SIG-M5 treated with dmso at 0.1 percent for 504 hours (cell line): ENCODE measurements at regions not wholly inside any gene's neighbourhood (a gene's known extent, or its start where the extent isn't known, plus 50 kb on each side); places are given as distances from the start of the nearest gene placed in this dataset.
A peak's percentile ranks its signal among the peaks of the same experiment; 100 is the strongest.

Experiments
- DNase-seq: peaks from one replicate; lab custom pipeline; 2025; ENCODE audit not compliant: unreplicated experiment; lab: John Stamatoyannopoulos, UW

- no peak for DNase-seq
These were observed 59.7 kb upstream of the DAPK1 start for GRCh38 chr9:87437966-87438365.

GRCh38 chr9:87441251-87441650 lies 56.4 kb upstream of the DAPK1 start:
- no peak for DNase-seq

GRCh38 chr9:87442451-87442850 lies 55.2 kb upstream of the DAPK1 start:
- no peak for DNase-seq

- no peak for DNase-seq
These were observed 54.7 kb upstream of the DAPK1 start for GRCh38 chr9:87443006-87443405.

GRCh38 chr9:87443461-87443860 lies 54.2 kb upstream of the DAPK1 start:
- DNase-seq, result no peak

GRCh38 chr9:87445646-87446045 lies 52.0 kb upstream of the DAPK1 start:
- peak; percentile 38 for DNase-seq

GRCh38 chr9:87446527-87446926 lies 51.1 kb upstream of the DAPK1 start:
- no peak for DNase-seq

- no peak for DNase-seq
These were observed 49.9 kb upstream of the DAPK1 start for GRCh38 chr9:87447547-87448432.
